Renal cortex interstitium (tissue), 11 donors: ENCODE measurements at regions not wholly inside any gene's neighbourhood (a gene's known extent, or its start where the extent isn't known, plus 50 kb on each side); places are given as distances from the start of the nearest gene placed in this dataset.

Experiments used
- DNase-seq, 11 donors: peaks; one replicate each; pipeline ENCODE4 v3.0.0-alpha.2; 2013; ENCODE audit warnings: low read depth in 9 of 11, low spot score in 4 of 11; ENCODE audit errors: extremely low read depth in 1 of 11

DNA sequence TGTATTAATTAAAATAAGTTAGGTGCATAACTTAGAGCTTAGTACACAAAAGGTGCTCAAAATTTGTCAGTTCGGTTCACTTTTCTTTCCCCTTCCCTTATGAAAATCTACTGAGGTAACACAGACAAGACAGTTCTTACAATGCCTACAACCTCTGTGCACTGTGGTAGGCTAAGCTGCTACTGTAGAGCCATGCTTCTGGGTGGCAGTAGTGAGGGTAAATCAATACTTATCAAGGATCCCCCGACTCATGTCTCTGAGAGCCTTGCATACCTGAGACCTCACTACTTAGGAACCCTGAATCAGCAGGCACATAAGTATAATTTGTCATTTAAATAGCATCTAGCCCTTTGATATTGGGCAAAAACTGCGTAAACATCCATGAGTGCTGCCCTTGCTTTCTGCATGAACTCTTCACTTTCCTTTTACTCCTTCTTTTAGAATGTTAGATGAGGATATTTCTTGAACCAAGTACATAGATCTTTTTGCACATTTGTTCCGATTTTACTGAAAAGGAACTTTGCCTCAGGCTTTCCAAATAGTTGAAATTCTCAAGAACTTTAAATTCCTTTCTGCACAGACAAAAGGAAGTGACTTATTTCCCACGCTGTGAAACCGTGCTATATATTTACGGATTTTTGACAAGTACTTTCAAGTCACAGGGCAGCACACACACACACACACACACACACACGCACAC lies 234.4 kb downstream of the TRIB2 start:
- DNase-seq: no peak

DNA sequence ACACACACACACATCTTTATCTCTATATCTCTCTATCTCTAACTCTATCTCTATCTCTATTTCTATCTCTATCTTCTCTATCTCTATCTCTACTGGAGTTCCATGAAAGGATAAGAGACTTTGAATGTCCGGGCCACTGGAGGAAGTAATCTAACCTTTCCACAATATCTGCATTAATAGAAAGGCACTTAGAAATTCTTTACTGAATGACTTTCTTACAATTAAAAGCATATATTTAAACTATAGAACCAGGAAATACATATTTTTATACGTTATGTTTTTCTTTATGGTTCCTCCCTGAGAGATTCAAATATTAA lies 234.9 kb downstream of the TRIB2 start:
- no peak for DNase-seq

DNA sequence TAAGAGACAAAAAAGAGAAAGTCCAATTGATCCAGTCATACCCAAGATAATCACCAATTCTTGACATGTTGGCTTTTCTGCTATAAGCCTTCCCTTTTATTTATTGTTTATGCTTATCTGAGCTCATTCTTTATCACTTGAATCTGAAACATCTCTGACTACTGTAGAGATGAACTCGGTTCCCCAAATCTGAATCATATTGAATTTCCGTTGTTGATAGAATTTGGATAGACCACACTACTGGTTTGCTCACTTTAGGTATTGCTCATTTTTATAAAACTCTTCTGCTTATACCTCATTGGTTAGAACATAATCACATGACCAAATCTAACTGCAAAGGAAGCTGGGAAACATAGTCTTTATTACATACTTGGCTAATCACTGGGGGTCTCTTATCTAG lies 236.9 kb downstream of the TRIB2 start:
- no peak for DNase-seq

DNA sequence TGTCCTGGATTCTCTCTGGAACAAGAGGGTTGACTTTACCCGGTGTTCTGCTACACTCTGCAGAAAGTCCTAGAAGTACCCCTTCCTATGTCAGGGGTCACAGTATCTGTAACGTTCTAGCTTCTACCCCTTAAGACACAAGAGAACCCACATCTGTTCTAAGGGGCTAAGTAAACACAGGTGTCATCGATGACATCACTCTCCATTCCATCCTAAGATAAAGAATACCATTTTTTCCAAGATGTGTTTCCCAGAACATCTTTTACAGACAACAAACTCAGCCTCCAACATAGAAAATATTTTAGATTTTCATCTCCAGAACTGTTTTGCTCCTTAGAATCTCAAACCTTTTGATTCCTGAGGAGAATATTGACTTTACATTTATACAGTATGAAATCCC lies 239.1 kb downstream of the TRIB2 start:
- no peak for DNase-seq

DNA sequence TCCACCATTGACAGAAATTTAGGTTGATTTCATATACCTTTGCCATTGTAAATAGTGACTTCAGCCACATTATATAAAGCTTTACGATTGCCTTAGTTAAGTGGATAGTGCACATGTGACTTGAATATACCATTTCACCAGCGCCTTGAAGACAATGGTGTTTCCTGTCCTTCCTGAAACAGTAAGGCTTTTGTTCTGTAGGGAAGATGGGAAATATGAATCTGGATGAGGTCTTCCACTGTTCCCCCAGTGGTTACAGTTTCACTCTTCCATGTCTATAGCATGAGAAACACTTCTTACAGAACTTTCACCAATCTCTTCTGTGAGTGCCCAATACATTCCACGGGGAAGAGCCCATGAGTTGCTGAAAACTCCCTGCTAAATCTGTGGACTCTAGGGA lies 240.5 kb downstream of the TRIB2 start:
- DNase-seq: no peak

DNA sequence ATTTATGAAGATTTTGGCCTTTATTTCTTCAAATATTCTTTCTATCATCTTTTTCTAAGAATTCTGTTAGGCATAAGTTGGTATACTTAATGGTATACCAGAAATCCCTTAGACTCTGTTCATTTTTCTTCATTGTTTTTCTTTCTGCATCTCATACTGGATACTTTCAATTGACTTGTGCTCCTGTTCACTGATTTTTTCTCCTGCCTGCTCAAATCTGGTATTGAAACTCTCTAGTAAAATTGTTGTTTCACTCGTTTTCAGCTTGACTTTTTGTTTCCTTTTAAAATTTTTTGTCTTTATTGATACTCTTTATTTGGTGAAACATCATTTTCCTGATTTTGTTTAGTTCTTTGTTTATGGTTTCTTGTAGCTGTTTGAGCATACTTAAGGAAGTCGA lies 243.2 kb downstream of the TRIB2 start:
- DNase-seq: no peak

DNA sequence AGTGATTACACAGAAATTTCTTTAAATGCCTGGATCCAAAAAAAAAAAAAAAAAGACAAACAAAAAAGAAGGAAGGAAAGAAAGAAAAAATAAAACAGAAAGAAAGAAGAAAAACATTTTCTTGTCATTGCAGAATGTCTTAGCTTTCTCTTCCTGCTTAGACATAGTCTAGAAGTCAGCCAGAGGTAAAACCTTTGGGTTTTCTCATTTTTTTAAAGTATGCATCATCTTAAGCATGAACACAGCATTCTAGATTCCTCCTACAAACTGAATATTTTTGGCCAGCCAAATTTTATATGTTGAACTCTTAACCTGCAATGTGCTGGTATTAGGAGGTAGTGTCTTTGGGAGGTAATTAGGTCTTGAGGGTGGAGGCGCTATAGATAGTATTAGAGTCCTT lies 243.9 kb downstream of the TRIB2 start:
- no peak for DNase-seq

DNA sequence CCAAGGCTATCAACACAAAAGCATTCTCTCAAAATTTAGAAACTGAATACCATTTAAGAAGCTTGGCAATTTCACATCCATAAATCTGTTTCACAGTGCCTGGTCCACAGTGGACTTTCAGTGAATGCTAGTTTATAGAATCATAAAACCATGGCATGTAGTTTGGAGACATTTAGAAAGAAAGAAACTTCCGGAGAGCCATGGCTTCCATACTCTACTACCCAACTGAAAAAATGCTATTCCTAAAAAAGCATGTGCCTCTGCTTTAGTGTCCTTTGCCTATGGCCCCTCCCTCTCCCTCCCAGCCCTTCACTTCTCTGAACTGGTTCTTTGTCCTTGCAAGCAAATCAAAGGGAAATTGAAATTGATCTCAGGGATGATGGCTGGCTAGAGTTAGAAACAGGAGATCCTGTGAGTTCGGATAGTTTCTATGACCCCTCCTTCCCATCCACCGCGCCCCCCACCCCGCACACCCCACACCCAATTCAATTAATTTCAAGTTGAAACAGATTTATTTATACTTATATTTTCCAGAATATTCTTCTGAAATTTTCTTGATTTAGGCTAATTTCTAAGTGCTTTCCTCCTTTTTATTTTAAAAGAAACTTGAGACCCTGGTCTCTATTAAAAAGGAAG lies 248.3 kb downstream of the TRIB2 start:
- DNase-seq: no peak

DNA sequence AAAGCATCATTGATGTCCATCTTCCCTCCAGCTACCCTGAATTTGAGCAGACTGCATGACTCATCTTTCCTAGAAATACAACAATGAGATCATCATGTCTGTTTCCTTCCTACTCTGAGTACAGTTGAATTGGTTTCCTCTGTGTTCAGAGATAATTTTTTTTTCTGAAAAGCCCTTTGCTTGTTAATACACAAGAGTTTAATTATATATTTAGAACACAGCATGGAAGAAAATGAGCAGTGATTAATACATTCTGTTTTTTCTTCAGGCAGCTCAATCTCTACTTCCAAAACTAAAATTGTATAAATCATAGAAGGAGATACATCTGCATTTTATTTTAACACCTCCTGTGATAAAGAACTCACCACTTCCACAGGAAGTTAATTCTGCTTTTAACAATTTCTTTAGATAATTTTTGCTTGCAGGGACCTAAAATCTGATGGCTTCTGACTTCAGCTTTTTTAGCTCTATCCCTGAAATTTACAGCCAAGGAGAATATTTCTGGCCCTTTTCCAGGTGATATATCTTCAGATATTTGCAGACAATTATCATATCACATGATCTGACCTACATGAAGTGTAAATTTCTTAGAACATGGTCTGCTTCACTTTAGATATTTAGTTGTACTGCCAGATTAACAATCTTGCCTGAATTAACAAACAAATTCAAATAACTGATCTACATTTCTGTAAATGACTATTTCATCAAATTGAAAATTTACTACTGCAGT lies 249.0 kb downstream of the TRIB2 start:
- DNase-seq: peak in 1 of 11 donors; percentile 19

DNA sequence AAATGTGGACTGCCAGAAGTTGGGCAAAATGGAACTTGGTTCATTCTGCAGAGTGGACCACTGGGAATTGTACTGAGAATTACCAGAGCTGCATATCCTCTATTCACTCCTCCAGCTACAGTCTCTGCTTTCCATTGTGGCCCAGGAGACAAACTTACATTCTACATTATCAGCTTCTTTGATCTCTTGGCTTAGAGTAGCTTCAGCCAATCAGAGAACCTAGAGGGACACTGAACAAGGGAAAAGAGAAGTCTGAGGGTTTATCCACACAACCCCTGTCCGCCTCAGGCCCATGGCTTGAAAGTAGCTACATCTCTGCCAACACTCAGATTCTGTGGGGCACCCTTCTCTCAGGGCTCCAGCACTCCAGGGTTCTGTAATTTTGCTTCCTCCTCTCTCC lies 251.1 kb downstream of the TRIB2 start:
- DNase-seq: no peak

DNA sequence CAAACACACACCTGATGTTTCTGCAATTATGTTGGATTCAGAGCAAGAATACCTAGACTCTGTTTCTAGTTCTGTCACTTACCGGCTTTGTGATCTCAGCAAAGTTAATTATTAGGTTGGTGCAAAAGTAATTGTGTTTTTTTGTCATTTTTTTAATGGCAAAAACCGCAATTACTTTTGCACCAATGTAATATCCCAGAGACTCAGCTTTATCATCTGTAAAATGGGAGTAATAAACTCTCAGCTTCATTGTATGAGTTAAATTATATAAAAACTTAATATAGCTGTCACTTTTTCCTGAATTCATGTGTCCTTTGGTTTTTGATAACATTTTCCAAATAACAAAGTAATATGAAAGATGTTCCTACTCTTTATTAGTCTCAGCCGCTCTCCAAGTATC lies 251.7 kb downstream of the TRIB2 start:
- DNase-seq: no peak

DNA sequence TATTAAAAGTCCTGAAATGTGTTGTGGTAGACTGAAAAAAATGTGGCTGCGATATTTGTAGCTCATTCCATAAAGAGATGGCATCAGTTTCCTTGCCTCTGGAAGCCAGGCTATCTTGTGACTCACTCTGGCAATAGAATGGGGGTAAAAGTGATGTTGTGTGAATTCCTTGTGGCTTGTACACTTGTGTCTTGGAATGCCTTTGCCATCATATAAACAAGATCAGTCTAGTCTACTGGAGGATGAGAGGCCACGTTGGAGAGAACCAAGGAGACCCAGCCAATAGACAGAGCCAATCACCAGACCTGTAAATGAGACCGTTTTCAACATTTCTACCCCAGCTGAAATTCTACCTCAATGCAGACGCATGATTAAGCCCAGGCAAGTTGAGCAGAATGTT lies 254.1 kb downstream of the TRIB2 start:
- DNase-seq: no peak

DNA sequence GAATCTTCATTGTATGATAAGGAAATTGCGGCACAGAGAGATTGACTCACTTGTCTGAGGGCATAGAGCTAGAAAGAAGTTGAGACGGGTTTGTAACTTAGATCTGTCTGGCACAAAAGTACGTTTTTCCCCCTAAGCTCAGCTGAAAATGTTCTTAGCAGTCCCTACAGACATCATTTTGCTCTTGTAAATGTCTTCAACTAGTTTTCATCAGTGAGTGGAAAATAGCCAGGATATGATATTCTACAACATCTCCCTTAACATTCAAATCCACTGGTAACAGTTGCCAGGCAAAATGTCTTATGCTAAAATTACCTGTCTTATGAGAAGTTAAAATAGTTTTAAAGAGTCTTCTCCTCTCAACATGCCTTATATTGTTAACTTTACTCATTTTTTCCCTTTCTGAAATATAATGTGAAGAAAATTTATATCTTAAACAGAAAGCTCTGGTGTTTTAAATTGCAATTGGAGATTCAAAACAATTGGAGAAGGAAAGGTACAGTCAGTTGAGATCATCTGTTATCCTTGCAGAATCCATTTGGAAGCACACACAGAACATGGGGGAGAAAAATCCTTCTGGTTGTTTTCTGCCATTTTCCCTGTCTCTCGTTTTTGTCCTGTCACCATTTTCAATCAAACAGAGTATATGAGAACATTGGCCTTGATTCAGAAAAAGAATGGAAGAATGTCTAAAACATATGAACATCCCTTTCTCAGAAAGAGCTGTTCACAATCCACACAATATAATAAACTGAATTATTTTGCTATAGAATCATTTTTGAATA lies 255.0 kb downstream of the TRIB2 start:
- no peak for DNase-seq

DNA sequence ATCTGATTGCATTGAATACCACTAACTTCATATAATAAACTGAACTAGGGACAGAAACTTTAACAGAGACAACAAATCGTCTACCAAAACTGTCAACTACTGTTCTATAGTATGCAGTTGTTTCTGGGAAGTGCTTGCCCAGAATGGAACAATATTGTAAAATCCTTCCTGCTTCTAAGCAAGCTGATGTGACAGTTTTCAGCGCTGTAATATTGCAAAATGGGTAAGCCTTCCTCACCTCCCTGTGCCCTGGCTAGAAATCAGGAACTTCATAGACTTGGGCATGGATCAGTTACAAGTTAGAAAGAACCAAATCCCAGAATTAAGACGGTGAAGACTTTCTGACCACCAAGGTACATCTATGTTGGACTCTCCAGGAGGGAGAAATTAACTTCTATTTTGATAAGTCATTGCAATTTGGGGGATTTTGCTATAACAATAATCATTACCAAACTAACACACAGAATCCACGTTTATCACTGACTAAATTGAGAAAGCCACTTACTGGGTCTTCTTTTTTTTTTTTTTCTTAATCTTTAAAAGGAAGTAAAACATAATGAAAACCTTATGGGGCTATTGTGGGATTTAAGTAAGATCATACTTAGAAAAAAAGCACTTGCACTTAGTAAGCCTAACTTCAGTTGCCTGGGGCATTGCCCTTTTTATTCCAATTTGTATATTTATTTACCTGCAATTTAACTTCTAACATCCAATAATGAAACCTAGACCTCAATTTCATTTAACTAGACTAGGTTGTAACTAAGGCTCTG lies 261.5 kb downstream of the TRIB2 start:
- DNase-seq: no peak

DNA sequence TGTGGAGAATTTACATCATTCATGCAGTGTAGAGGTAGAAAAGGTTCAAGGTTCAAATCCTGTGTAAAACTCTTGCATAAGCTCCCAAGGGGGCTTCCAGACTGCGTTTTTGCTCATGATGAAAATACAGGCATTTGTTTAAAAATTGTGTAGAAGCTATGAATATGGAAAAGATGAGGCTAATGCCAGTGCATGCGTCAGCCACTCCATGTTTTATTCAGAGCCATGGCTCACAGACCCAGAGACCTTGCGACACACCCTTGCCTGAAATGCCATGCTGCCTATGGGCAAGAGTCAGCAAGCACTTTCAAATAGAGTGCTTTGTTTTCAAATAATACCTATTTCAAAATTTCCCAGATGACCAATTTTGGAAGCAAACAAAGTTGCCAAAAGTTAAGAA lies 262.3 kb downstream of the TRIB2 start:
- no peak for DNase-seq

DNA sequence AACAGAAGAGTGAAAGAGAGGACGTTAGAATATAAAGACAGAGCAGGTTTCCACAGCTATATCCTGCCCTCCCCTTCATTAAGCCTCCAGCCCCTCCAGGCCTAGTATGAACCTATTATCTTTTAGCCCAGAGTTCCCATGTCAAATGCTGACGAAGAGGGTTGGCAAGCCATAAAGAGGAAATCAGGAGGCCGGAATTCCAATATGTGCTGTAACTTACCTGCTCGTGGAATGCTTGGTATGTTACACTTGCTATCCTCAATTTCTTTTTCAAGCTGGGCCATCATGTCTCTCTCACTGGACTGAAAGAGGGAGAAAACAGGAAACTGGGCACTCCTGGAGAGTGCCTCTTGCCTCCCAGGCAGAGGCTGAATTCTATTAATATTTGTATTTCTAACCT lies 264.1 kb downstream of the TRIB2 start:
- no peak for DNase-seq

DNA sequence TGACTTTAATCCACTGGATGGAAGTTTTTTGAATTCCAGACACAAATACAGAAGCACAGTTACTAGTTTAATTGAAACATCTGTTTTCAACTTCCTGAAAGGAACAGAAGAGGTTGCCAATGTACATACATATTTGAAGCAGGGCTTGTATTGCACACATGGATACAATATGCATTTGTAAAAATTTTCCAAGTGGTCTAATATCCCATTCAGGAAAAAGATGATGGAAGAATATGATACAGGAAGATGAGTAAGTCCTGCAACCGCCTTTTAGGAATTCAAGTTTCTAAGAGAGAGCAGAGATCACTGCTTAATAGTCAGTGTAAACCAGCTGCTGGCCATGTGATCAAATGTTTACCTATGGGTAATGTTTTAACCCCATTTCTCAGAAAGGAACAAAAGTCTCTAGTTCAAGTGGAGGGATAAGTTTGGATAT lies 265.4 kb downstream of the TRIB2 start:
- DNase-seq: no peak

DNA sequence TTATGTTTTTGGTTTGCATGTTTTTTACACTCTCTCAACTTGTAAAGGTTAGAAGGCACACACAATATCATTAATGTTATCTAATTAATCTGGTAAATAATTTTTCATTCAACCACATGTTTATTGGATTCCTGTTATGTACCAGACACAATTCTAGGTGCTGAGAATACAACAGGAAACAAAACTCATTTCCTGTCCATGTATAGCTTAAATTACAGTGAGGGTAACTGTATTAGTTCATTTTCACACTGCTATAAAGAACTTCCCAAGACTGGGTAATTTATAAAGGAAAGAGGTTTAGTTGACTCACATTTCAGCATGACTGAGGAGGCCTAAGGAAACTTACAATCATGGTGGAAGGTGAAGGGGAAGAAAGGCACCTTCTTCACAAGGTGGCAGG lies 270.5 kb downstream of the TRIB2 start:
- no peak for DNase-seq

DNA sequence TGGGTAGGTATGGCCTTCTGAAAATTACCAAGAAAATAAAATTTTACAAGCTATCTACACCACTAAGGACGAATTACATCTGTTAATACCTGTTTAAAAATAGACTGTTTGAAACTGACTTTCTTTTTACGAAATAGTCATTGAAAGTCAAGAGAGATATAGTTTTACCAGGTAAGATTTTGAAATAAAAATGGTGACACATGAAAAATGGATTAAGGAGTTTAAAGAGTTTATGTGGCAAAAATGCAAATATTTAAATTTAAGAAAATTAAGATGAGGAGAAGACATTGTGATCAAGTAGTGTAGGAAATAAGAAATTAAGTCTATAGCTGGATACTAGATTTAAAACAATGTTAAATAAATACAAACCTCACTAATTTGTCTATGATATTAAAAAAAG lies 271.5 kb downstream of the TRIB2 start:
- DNase-seq: no peak
